ENCODE measurements at regions not wholly inside any gene's neighbourhood (a gene's known extent, or its start where the extent isn't known, plus 50 kb on each side); places are given as distances from the start of the nearest gene placed in this dataset.
"Not testable (repeated sequence)": the region's sequence is repeated elsewhere in the genome, so short reads cannot be mapped to it uniquely, and the experiment has no call there.

GRCh38 chr10:4283846-4284610, 499.0 kb upstream of the KLF6 start:
- no peak for DNase-seq

GRCh38 chr10:4282496-4282895, 497.5 kb upstream of the KLF6 start:
- no peak for DNase-seq

DNA sequence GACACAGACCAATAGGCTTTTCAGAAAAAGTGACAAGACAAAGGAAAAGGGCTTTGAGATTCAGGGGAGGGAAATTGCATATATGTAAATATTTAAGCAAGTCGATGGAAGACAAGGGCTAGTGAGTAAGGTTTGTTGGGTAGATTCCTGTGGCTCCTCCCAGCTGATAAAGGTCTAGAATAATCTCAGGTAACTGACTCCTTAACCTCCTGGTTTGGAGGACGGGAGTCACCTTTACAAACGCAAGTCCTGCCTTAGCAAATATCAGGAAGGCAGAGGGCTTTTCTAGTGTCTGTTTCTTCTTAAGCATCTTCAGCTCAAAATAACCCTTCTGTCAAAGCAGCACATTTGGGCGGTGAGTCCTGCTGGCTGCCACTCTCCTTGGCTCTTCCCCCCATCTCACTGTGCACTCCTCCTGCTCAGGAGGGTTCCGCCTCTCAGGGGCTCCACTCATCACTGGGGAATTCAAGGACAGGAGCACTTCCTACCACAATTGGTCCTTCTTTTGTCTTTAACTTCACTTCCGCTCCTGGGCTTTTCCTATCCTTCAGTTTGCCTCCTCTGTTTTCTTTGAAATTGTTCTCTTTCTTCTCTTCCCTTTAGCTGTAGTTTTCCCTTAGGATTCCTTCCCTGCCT, 496.3 kb upstream of the KLF6 start:
- DNase-seq = no peak

DNA sequence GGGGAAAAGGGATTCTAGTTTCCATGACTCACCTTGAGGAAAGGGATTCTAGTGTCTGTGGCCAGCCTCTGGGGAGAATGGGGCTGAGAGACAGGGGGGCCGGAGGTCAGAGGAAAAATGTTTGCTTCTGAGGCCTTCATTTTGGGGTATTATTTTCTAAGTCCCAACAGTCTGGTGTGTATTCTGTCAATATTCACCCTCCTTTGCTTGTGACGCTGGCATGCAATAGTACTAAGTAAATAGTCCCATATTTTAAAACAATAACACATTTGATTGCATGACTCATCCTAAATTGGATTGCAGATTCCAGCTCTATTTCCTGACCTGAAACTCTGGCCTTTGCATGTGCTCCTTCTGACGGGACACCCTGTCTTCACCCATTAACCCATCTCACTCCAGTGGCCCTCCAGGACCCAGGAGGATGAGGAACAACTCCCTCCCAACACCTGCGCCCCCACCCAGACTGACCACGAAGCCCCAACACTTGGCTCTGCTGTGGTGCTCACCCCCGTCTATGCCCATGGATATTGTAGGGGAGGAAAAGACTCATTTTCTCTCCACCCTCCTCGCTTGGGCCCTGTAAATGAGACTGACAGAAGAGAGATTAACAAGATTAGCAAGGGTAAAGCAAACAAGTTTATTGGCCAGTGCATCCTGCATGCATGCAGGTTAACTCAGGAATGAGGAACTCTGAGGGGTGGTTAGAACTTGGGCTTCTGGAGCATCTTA, 495.6 kb upstream of the KLF6 start:
- no peak for DNase-seq

DNA sequence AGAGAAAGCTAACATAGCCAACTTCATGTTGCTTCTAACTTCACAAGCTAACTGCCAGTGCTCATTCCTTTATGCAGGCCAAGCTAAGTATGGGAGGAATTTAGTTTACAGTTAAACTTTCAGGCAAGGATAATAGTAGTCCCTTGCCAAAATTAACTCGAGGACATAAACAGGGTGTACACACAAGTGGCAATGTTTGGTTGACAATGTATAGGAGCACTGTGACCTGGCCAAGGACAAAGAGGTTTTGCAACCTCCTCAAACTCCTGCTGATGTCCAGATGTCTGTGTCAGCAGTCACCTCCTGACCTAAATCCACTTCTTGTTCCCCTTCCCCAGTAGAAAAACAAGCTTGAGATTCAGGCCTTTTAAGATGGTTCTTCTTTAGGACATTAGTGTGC, 494.6 kb upstream of the KLF6 start:
- no peak for DNase-seq

- no peak for DNase-seq
Observed at GRCh38 chr10:4278186-4278585, 493.2 kb upstream of the KLF6 start.

GRCh38 chr10:4276151-4276550, 491.1 kb upstream of the KLF6 start:
- DNase-seq = no peak

DNA sequence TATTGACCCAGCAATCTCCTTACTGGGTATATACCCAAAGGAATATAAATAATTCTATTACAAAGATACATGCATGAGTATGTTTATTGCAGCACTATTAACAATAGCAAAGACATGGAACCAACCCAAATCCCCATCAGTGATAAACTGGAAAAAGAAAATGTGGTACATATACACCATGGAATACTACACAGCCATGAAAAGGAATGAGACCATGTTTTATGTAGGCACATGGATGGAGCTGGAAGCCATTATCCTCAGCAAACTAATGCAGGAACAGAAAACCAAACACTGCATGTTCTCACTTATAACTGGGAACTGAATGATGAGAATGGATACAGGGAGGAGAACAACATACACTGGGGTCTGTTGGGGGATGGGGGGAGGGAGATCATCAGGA, 489.7 kb upstream of the KLF6 start:
- not testable (repeated sequence) for DNase-seq

GRCh38 chr10:4271193-4271592, 486.2 kb upstream of the KLF6 start:
- no peak for DNase-seq

DNA sequence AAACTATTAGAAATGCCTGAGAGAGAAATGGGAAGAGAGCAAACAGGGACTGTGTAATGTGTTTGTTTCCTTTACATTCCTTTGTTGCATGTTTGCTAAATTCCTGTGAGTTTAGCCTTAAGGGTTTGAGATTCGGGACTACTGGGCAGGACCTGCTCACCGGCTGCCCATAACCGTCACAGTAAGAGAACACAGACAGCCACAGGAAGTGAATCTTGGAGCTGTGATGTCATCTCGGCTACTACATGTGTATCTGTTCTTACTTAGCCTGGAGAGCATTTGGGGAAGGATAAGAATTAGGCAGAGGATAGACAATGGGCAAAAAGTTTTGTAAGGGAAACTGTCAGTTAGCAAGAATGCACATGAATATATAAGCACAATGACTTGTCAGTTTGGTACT, 485.1 kb upstream of the KLF6 start:
- DNase-seq = no peak

GRCh38 chr10:4268490-4268889, 483.5 kb upstream of the KLF6 start:
- DNase-seq = not testable (repeated sequence)

- DNase-seq = no peak
Observed at GRCh38 chr10:4267086-4267773, 482.2 kb upstream of the KLF6 start.

- DNase-seq = no peak
Observed at GRCh38 chr10:4266416-4267085, 481.5 kb upstream of the KLF6 start.

- DNase-seq = no peak
Observed at GRCh38 chr10:4265964-4266363, 481.0 kb upstream of the KLF6 start.

DNA sequence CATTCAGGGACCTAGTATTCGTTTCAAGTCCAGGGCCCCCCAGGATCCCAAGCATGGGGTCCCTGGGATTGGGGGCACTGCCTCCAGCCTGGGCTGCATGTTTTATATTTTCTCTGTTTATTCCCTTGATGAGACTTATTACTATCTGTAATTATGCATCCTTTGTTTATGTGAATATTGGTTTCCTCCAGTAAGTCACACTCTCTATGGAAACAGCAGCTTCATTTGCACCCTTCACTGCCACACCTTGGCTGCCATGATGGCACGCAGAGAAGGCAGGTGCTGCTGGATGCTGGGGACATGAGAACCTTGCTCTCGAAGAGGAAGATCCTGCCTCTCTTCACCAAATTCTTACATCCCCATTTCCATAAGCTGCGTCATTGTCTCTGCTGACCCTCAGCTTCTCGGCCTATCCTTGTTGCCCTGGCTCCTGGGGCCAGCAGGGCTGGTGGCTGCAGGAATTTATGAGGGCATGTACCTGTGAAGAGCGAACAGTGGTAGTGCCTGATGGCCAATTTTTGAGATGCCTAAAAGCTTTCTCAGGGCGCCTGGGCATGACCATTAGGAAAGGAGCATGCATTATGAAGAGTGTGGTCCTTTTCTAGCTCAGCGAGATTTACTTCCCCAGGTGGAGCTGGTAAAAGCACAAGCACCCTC, 479.3 kb upstream of the KLF6 start:
- no peak for DNase-seq

DNA sequence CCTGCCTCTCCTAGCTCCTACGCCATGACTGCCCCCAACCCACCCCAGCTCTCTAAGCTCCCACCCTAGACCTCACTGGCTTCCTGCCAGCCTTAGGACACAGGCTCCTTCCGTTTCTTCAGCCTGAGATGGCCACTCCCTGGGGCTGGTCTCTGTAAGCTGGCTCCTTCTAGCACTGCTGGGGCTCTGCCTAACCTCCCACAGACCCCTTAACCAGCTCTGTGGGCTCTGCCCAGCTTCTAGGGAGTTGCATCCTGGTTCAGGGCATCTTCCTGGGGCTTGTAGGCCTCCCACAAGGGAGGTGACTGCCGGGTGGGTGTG, 478.6 kb upstream of the KLF6 start:
- no peak for DNase-seq

DNA sequence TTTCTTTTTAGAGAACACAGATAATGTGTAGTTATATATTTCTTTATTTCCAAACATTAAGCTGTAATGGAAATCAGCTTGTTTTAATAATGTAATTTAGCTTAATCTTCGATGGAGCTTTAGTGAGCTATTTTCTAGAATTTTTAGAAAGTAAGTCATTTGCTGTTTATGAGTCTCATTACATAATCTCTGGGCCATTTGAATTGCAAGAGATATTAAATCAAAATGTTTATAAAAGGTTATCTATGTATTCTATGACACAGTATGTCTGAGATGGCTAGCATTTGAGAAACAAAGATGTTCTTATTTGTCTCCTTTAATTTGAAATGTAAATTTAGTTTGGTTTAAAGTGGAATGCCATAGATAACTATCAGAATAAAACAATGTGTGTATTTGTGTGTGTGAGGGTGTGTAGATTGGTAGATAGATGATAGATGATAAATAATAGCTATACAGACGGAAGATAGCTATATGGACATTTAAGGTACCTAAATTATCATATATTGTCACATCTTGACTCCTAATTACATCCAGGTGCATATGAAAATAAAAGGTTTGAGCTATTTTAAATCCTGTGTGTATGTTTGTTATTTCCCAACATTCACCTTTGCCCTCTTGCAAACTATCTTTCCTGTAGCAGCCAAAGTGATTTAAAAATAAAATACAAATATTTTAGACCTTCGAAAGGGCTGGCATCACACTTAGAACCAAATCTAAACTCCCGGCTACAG, 478.0 kb upstream of the KLF6 start:
- DNase-seq = no peak

- no peak for DNase-seq
Observed at GRCh38 chr10:4262449-4262848, 477.4 kb upstream of the KLF6 start.

DNA sequence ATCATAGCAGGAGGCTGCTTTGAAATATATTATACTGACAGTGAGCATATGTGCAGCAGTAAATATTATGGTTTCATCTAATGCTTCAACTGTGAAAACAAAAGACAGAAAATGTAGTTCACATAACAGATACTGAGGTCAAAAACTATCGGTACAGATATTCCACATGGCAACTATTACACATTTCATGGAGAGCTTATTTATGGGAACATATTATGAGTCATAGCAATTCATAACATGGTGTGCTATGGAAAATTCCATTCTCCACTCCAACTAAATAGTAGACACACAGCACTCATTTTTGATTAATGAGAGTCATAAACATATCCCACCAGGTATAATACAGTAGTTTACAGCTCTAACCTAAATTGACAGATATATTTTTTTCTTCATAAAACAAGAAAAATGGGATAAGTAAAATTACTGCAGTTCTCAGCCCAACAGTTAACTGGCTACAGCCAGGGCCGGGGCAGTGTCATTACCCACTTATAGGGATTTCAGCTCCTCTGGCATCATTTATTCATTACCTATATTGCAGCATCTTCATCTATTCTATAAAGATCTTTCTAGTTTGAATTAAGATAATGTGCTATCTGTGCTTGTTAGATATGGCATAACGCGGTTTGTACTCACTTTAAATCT, 475.6 kb upstream of the KLF6 start:
- DNase-seq = no peak

- DNase-seq = no peak
Observed at GRCh38 chr10:4257939-4258465, 473.0 kb upstream of the KLF6 start.

GRCh38 chr10:4256971-4257370, 472.0 kb upstream of the KLF6 start:
- no peak for DNase-seq
